ENCODE measurements at regions not wholly inside any gene's neighbourhood (a gene's known extent, or its start where the extent isn't known, plus 50 kb on each side); places are given as distances from the start of the nearest gene placed in this dataset.

DNA sequence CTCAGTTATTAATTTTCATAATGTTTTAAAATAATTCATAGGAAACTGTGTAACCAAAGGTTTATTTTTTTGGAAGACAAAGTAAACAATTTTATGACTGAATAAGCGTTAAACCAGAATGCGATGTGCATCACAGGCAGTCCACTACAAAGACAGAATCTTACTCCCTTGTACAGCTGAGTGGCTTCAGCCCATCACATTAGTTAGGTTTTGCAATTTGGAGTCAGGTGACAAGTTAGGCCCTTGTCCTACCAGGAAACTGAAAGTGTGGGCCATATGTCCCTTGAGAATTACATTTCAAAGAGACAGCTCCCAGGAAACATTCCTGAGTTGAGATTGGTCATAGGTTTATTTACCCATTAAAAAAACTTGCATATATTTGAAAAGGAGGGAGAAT lies 156.3 kb downstream of the MEX3B start:
- no peak for TF ChIP-seq EZH2phosphoT487 (IDR thresholded peaks at IDR 0.05; ENCODE audit: unreplicated experiment)
- TF ChIP-seq, protein P1, sequence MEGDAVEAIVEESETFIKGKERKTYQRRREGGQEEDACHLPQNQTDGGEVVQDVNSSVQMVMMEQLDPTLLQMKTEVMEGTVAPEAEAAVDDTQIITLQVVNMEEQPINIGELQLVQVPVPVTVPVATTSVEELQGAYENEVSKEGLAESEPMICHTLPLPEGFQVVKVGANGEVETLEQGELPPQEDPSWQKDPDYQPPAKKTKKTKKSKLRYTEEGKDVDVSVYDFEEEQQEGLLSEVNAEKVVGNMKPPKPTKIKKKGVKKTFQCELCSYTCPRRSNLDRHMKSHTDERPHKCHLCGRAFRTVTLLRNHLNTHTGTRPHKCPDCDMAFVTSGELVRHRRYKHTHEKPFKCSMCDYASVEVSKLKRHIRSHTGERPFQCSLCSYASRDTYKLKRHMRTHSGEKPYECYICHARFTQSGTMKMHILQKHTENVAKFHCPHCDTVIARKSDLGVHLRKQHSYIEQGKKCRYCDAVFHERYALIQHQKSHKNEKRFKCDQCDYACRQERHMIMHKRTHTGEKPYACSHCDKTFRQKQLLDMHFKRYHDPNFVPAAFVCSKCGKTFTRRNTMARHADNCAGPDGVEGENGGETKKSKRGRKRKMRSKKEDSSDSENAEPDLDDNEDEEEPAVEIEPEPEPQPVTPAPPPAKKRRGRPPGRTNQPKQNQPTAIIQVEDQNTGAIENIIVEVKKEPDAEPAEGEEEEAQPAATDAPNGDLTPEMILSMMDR (conservative IDR thresholded peaks at IDR 0.05; ENCODE audit: low read depth in 2 of 2): no peak
- TF ChIP-seq, protein P2, sequence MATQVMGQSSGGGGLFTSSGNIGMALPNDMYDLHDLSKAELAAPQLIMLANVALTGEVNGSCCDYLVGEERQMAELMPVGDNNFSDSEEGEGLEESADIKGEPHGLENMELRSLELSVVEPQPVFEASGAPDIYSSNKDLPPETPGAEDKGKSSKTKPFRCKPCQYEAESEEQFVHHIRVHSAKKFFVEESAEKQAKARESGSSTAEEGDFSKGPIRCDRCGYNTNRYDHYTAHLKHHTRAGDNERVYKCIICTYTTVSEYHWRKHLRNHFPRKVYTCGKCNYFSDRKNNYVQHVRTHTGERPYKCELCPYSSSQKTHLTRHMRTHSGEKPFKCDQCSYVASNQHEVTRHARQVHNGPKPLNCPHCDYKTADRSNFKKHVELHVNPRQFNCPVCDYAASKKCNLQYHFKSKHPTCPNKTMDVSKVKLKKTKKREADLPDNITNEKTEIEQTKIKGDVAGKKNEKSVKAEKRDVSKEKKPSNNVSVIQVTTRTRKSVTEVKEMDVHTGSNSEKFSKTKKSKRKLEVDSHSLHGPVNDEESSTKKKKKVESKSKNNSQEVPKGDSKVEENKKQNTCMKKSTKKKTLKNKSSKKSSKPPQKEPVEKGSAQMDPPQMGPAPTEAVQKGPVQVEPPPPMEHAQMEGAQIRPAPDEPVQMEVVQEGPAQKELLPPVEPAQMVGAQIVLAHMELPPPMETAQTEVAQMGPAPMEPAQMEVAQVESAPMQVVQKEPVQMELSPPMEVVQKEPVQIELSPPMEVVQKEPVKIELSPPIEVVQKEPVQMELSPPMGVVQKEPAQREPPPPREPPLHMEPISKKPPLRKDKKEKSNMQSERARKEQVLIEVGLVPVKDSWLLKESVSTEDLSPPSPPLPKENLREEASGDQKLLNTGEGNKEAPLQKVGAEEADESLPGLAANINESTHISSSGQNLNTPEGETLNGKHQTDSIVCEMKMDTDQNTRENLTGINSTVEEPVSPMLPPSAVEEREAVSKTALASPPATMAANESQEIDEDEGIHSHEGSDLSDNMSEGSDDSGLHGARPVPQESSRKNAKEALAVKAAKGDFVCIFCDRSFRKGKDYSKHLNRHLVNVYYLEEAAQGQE (IDR thresholded peaks at IDR 0.05; ENCODE audit: unreplicated experiment): no peak
- TF ChIP-seq ZNF331 (CRISPR knock-in tag; IDR thresholded peaks at IDR 0.05; ENCODE audit: low read depth): no peak
- TF ChIP-seq EZH2 (IDR thresholded peaks at IDR 0.05; ENCODE audit: low read depth, unreplicated experiment): no peak
- no peak for TF ChIP-seq ZNF114 (CRISPR knock-in tag; IDR thresholded peaks at IDR 0.05)
- no peak for TF ChIP-seq POLR2AphosphoS5 (IDR thresholded peaks at IDR 0.05; ENCODE audit: low read depth)

All from GM23338 (cell line).